Stimulated activated CD4-positive, alpha-beta T cell treated with anti-CD3 and anti-CD28 coated beads, Interleukin-2, amount 100 ng/mL, for 48 hours (primary cell): ENCODE measurements at regions not wholly inside any gene's neighbourhood (a gene's known extent, or its start where the extent isn't known, plus 50 kb on each side); places are given as distances from the start of the nearest gene placed in this dataset.

ENCODE experiments used
- DNase-seq, 2 donors: peaks; one replicate each; pipeline ENCODE4 v3.0.0-alpha.2; 2020

DNA sequence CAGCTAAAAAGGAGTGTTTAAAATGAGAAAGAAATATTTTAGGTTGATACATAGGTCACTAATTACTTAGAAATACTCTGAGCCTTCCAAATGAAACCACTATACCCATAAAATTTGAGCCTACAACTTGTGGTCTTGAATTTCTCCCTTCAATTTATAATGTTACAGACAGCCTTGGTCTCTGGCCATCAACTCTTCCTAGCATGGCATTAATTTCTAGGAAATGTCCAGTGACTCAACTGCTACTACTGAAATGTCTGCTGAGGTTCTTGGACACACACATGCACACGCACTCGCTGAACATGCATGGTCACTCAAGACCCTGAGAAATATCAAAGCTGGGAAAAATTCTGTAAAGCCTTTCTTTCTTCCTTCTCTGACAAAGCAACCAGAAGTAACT, 61.1 kb upstream of the SAMSN1 start:
- DNase-seq = no peak

DNA sequence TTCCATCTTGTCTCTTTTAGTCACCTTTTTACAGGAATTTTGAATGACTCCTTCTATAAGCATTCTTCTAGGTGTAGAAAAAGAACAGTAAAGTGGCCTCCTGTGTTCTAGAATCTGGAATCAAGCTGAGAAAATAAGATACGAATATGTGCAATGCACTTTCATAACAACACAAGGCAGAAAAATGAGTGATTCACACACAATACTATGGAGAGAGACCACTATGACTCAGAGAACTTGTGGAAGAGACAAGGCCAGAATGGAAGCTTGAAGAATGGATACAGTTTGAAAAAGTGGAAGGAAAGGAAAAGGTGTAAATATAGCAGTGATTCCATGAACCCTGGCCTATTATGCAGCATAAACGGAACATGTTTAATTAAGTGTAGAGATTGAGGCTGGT, 57.1 kb upstream of the SAMSN1 start:
- no peak for DNase-seq

DNA sequence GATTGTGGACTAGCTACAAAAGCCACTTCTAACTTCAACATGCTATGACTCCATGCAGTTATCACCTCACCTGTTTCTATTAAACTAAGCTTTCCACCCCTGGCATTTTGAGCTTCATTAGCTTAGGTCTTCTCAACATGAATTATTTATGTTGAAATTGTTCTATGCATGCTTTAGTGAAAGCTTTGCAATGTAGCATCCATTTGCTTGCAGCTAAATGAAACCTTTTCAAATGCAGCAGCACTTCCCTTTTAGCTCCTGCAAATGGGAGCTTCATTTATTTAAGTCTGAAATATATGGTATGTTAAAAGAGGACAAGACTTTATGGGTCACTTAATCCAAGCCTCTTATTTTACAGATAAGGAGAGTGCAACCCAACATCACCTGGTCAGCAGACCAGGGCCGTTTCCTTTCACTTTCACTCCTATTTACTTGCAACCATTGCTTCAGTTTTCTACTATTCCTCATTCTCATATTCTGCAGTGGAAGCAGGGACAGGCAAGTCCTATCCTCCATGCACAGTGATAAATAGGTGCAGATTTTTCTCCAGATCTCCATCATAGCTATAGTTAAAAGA, 56.4 kb upstream of the SAMSN1 start:
- DNase-seq = no peak

DNA sequence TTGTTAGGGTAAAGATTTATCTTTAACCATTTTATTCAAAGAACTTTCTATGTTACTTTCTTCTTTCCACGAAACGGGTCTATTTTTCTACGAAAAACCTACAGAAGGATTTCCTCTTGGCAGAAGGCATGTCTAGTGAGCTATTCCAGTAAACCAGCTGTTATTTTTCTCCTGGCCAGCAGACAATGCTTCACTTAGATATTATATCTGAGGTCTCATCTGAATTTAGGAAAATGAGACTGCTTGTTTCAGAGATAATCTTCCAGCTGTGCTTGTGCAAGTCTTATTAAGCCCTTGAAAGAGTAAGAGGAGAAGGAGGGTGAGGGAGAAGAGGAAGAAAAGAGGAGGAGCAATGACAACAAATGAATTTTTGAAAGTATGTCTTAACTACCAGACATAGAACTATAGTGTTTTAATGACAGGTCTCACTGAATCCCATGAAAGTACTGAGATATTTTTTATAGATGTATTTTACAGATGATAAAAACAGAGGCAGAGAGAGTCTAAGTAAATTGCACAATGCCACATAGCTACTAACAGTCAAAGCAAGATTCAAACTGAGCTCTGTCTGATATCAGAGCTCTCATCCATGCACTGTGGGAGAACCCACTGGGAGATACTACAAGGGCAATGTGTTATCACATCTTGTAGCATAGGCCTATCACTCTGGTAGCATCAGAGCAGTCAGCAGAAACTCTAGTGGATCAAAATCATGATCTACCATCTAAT, 54.6 kb upstream of the SAMSN1 start:
- DNase-seq = no peak

DNA sequence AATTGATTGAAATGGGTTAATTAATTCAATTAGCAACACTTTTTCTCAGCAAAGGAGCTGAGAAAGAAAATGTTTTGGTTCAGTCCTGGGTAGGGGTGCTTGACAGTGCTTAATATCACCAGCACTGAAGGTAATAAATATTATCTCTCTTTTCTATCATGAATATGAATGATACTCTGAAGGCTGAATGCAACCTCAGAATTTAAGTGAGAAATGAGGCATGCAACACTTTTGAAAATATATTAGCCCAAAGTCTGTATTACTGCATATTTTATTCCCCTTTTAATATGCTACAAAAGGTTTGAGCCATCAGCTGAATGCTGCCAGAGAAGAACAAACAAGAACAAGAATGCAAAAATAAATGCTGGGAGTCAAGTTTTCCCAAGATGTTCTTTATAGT, 52.0 kb upstream of the SAMSN1 start:
- DNase-seq = no peak
